Mesenchymal stem cell (in vitro differentiated cells and primary cell): ENCODE measurements at regions not wholly inside any gene's neighbourhood (a gene's known extent, or its start where the extent isn't known, plus 50 kb on each side); places are given as distances from the start of the nearest gene placed in this dataset.

ENCODE experiments used
- DNase-seq: peaks from one replicate; pipeline ENCODE4 v3.0.0-alpha.2; 2013
- H2AFZ ChIP-seq: one replicate; pipeline ENCODE4 v1.6.1; 2013; ENCODE audit warnings: low read depth, mild to moderate bottlenecking, control low read depth, inconsistent platforms, low read length, moderate library complexity
- H2AK5ac ChIP-seq: 2 replicates; pipeline ENCODE4 v1.6.1; 2013; ENCODE audit warnings: low read length, moderate library complexity, mild to moderate bottlenecking, inconsistent platforms; ENCODE audit not compliant: severe bottlenecking
- H2BK120ac ChIP-seq: one replicate; pipeline ENCODE4 v1.6.1; 2013; ENCODE audit warnings: low read depth, mild to moderate bottlenecking, inconsistent platforms, low read length, moderate library complexity
- H2BK12ac ChIP-seq, 2 experiments: one replicate each; pipeline ENCODE4 v1.6.1; 2013; ENCODE audit warnings: inconsistent platforms in 2 of 2, low read length in 2 of 2, mild to moderate bottlenecking in 2 of 2, moderate library complexity in 2 of 2, control low read depth in 1 of 2
- H2BK15ac ChIP-seq: one replicate; pipeline ENCODE4 v1.6.1; 2013; ENCODE audit warnings: mild to moderate bottlenecking, low read depth, inconsistent platforms; ENCODE audit not compliant: poor library complexity, severe bottlenecking
- H2BK5ac ChIP-seq: 2 replicates; pipeline ENCODE4 v1.6.1; 2013; ENCODE audit warnings: low read depth, mild to moderate bottlenecking, low read length, control low read depth, inconsistent platforms; ENCODE audit not compliant: poor library complexity, severe bottlenecking
- H3K14ac ChIP-seq, 2 experiments: one replicate each; pipeline ENCODE4 v1.6.1; 2013; ENCODE audit warnings: inconsistent platforms in 2 of 2, low read length in 2 of 2, control low read depth in 1 of 2, mild to moderate bottlenecking in 1 of 2, moderate library complexity in 1 of 2
- H3K18ac ChIP-seq, 2 experiments: one replicate each; pipeline ENCODE4 v1.6.1; 2013; ENCODE audit warnings: inconsistent platforms in 2 of 2, low read length in 2 of 2, control low read depth in 1 of 2, low read depth in 1 of 2, mild to moderate bottlenecking in 1 of 2
- H3K23ac ChIP-seq, 2 experiments: one replicate each; pipeline ENCODE4 v1.6.1; 2013; ENCODE audit warnings: inconsistent platforms in 2 of 2, low read length in 2 of 2, mild to moderate bottlenecking in 2 of 2, moderate library complexity in 2 of 2, control low read depth in 1 of 2
- H3K27ac ChIP-seq: 2 replicates; pipeline ENCODE4 v1.5.1; 2013; ENCODE audit warnings: mild to moderate bottlenecking, moderate library complexity, low read length, control low read depth, inconsistent platforms; ENCODE audit not compliant: poor library complexity, severe bottlenecking
- H3K27me3 ChIP-seq, 2 experiments: 2 replicates each; pipeline versions ENCODE4 v1.6.1 to v1.7.0; 2013; ENCODE audit warnings: low read length in 2 of 2, mild to moderate bottlenecking in 2 of 2, moderate library complexity in 2 of 2, control low read depth in 1 of 2, inconsistent platforms in 1 of 2; ENCODE audit not compliant: control insufficient read depth in 1 of 2, insufficient read depth in 1 of 2
- H3K36me3 ChIP-seq, 2 experiments: 2 replicates each; pipeline versions ENCODE4 v1.6.1 to v1.7.0; 2013; ENCODE audit warnings: low read length in 2 of 2, control low read depth in 1 of 2, inconsistent platforms in 1 of 2, low read depth in 1 of 2, mild to moderate bottlenecking in 1 of 2; ENCODE audit not compliant: insufficient read depth in 2 of 2, control insufficient read depth in 1 of 2
- H3K4ac ChIP-seq, 2 experiments: one replicate each; pipeline ENCODE4 v1.6.1; 2013; ENCODE audit warnings: inconsistent platforms in 2 of 2, low read length in 2 of 2, mild to moderate bottlenecking in 2 of 2, moderate library complexity in 2 of 2, control low read depth in 1 of 2, low read depth in 1 of 2
- H3K4me1 ChIP-seq: 2 replicates; pipeline ENCODE4 v1.6.1; 2013; ENCODE audit warnings: low read depth, low read length, control low read depth; ENCODE audit not compliant: control insufficient read depth, insufficient read depth
- H3K4me2 ChIP-seq: 2 replicates; pipeline ENCODE4 v1.6.1; 2013; ENCODE audit warnings: low read length, mild to moderate bottlenecking, inconsistent platforms; ENCODE audit not compliant: poor library complexity, severe bottlenecking
- H3K4me3 ChIP-seq, 2 experiments: 2 replicates each; pipeline versions ENCODE4 v1.5.1 to v1.7.0; 2013; ENCODE audit warnings: low read length in 2 of 2, mild to moderate bottlenecking in 2 of 2, control low read depth in 1 of 2, low read depth in 1 of 2; ENCODE audit not compliant: insufficient read depth in 1 of 2
- H3K79me1 ChIP-seq: replicated peaks from 2 replicates; pipeline ENCODE4 v1.6.1; 2013; ENCODE audit warnings: mild to moderate bottlenecking, control low read depth, low read length, inconsistent platforms; ENCODE audit not compliant: poor library complexity, severe bottlenecking
- H3K9ac ChIP-seq: 2 replicates; pipeline ENCODE4 v1.7.0; 2013; ENCODE audit warnings: mild to moderate bottlenecking, low read length, moderate library complexity
- H3K9me3 ChIP-seq: 2 replicates; pipeline ENCODE4 v1.7.0; 2013; ENCODE audit warnings: mild to moderate bottlenecking, low read length; ENCODE audit not compliant: control insufficient read depth
- H4K8ac ChIP-seq: one replicate; pipeline ENCODE4 v1.6.1; 2013; ENCODE audit warnings: inconsistent platforms, mild to moderate bottlenecking, low read length, moderate library complexity
- H4K91ac ChIP-seq: one replicate; pipeline ENCODE4 v1.6.1; 2013; ENCODE audit warnings: mild to moderate bottlenecking, low read length, inconsistent platforms
- WGBS: methylation state at CpG from one replicate; pipeline ENCODE4 v1.1.7; 2013; ENCODE audit warnings: mixed read lengths; 5-methylcytosine and 5-hydroxymethylcytosine counted together

DNA sequence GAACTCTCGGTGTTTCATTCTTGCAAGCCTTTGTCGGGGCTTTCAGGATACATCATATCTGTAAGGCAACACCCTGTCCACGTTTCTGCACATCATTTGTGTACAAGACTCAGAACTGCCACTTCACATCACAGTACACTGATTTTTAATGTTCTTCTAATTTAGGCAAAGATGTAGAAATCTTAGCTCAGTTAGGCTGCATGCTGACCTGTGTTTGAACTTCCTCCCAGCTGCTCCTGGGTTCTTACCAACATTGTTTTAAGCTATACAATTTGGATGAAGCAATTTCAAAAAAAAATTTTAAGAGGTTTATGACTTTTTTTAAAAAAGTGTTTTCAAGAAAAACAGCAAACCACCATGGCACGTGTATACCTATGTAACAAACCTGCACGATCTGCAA is 1047.9 kb upstream of the SLC10A2 start:
- Histone ChIP-seq H3K27me3 (no peaks in the 10 kb centered on the region), H4K91ac (no peak overlapping the region), H3K23ac (no peak overlapping the region), H3K4ac (no peak overlapping the region), H3K36me3 (no peaks in the 10 kb centered on the region), H3K14ac (no peak overlapping the region), H2BK120ac (no peak overlapping the region), H3K4me1 (no peaks in the 10 kb centered on the region), H2BK15ac (no peak overlapping the region), H3K27ac (no peak overlapping the region), H2AK5ac (no peak overlapping the region), H3K4me3 (no peak overlapping the region), H2BK12ac (no peak overlapping the region), H4K8ac (no peak overlapping the region), H3K9me3 (no peaks in the 10 kb centered on the region), H3K18ac (no peak overlapping the region), H3K9ac (no peak overlapping the region), H2BK5ac (no peak overlapping the region), H3K79me1 (no peaks in the 10 kb centered on the region), H3K4me2 (no peak overlapping the region), H2AFZ (no peak overlapping the region)
- WGBS, result 69% methylated on average over 3 of the region's 5 CpGs
- no peak for DNase-seq

DNA sequence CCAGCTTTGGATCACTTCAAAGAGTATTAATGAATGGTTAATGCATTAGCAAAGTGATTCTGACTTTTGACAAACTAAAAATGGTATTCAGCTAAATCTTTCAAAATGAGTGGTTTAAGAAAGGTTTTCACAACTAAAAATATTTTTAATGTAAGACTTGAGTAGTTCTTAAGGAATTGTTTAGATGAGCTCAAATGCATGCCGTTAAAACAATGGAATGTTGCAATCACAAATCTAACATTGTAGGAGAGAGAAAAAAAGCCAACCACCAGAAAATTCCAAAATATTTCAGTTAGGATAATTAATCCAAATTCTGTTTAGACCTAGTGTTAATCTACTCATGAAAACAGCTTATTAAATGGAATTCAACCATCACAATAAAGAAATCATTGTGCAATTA is 1044.8 kb upstream of the SLC10A2 start:
- no peak overlapping the region for H4K8ac ChIP-seq
- DNase-seq, result no peak
- H3K23ac ChIP-seq, result no peak overlapping the region
- no peak overlapping the region for H3K4me2 ChIP-seq
- H3K9me3 ChIP-seq, result no peaks in the 10 kb centered on the region
- H2BK12ac ChIP-seq, result no peak overlapping the region
- no peak overlapping the region for H2BK5ac ChIP-seq
- no peak overlapping the region for H2AK5ac ChIP-seq
- H2BK120ac ChIP-seq, result no peak overlapping the region
- H3K4me1 ChIP-seq, result peaks cover 2% of the 10 kb centered on the region
- H3K18ac ChIP-seq, result no peak overlapping the region
- no peak overlapping the region for H4K91ac ChIP-seq
- no peaks in the 10 kb centered on the region for H3K79me1 ChIP-seq
- no peak overlapping the region for H3K14ac ChIP-seq
- no peak overlapping the region for H3K9ac ChIP-seq
- no peak overlapping the region for H2BK15ac ChIP-seq
- H3K4ac ChIP-seq, result no peak overlapping the region
- H3K27ac ChIP-seq, result no peak overlapping the region
- H3K4me3 ChIP-seq, result no peak overlapping the region
- no peaks in the 10 kb centered on the region for H3K36me3 ChIP-seq
- no peak overlapping the region for H2AFZ ChIP-seq
- no CpG with 5 or more reads among the region's 1 CpG for WGBS
- no peaks in the 10 kb centered on the region for H3K27me3 ChIP-seq

DNA sequence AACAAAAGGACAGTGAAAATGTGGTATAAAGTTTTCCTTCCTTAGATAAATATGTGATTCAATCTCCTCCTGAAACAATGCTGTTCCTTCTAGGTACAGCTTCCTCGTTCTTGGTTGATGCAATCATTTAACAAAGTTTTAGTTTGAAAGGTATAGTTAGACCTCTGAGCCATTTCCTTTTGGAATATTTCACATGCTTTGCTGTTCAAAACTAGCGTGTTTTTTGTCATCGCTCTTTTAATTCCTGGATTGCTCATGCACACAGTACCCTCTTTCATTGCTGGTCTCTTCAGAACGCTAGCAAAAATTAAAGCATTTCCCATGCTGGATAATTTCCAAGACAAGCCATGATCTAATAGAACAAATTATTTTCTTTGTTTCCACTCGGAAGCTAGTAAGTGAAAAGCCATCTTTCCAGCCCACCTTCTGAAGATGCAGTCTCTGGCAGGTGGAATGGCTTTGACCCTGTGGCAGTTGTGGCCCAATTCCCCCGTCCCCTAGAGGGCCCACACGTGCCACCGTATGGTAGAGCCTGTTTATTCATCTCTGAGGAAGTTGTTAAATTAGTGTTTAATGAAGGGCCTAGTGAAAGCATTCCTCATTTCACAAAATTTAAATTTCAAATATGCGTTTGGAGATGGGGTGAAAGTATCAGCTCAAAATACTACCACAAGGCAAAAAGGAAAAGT is 1040.6 kb upstream of the SLC10A2 start:
- H2BK15ac ChIP-seq, result no peak overlapping the region
- 89% methylated on average over 6 of the region's 9 CpGs for WGBS
- no peak overlapping the region for H2BK120ac ChIP-seq
- no peak overlapping the region for H2BK12ac ChIP-seq
- no peak overlapping the region for H3K14ac ChIP-seq
- no peaks in the 10 kb centered on the region for H3K79me1 ChIP-seq
- no peak overlapping the region for H2AK5ac ChIP-seq
- H3K27ac ChIP-seq, result peak overlapping the region; percentile 94
- H4K8ac ChIP-seq, result no peak overlapping the region
- no peak overlapping the region for H4K91ac ChIP-seq
- H3K9me3 ChIP-seq, result no peaks in the 10 kb centered on the region
- peaks cover 5% of the 10 kb centered on the region for H3K4me1 ChIP-seq
- no peaks in the 10 kb centered on the region for H3K36me3 ChIP-seq
- DNase-seq, result no peak
- no peaks in the 10 kb centered on the region for H3K27me3 ChIP-seq
- H3K18ac ChIP-seq, result no peak overlapping the region
- no peak overlapping the region for H3K4me2 ChIP-seq
- H2BK5ac ChIP-seq, result peak overlapping the region; percentile 9
- H3K4me3 ChIP-seq, result no peak overlapping the region
- no peak overlapping the region for H3K4ac ChIP-seq
- H3K9ac ChIP-seq, result no peak overlapping the region
- no peak overlapping the region for H3K23ac ChIP-seq
- no peak overlapping the region for H2AFZ ChIP-seq

- no peaks in the 10 kb centered on the region for H3K27me3 ChIP-seq
- H3K27ac ChIP-seq, result peak overlapping the region; percentile 94
- no peaks in the 10 kb centered on the region for H3K9me3 ChIP-seq
- no peak overlapping the region for H3K18ac ChIP-seq
- H3K9ac ChIP-seq, result no peak overlapping the region
- H3K79me1 ChIP-seq, result no peaks in the 10 kb centered on the region
- peak overlapping the region; percentile 21 for H2AK5ac ChIP-seq
- no peak overlapping the region for H2AFZ ChIP-seq
- H3K23ac ChIP-seq, result no peak overlapping the region
- H2BK15ac ChIP-seq, result no peak overlapping the region
- no peak overlapping the region for H3K14ac ChIP-seq
- H3K36me3 ChIP-seq, result no peaks in the 10 kb centered on the region
- no peak overlapping the region for H4K8ac ChIP-seq
- H2BK5ac ChIP-seq, result peak overlapping the region; percentile 97
- H2BK12ac ChIP-seq, result no peak overlapping the region
- peaks cover 5% of the 10 kb centered on the region for H3K4me1 ChIP-seq
- no peak overlapping the region for H4K91ac ChIP-seq
- DNase-seq, result no peak
- no peak overlapping the region for H3K4me3 ChIP-seq
- 96% methylated on average over 4 of the region's 7 CpGs for WGBS
- no peak overlapping the region for H3K4me2 ChIP-seq
- no peak overlapping the region for H2BK120ac ChIP-seq
- no peak overlapping the region for H3K4ac ChIP-seq
Measured at GRCh38 chr13:104105418-104106355, 1039.5 kb upstream of the SLC10A2 start.
